ENCODE measurements at regions not wholly inside any gene's neighbourhood (a gene's known extent, or its start where the extent isn't known, plus 50 kb on each side); places are given as distances from the start of the nearest gene placed in this dataset.

DNA sequence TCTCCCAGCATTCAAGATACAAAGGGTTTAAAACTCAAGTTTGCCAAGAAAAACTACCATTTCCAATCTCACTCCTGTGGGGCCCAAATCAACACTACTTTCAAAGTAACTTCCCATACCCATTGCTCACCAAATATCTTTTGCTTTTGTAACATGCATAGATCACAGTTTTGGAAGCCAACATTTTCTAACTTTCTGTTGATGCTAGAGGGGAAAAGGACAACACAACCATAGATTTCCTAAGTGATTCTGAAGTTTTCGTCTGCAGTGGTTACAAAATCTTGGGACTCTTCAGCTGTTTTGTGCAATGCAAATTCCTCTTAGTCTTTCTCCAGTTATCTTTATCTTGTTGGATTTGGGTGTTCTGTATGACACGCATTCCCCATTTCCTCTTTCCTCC lies 94.1 kb upstream of the PAPPA start:
- Histone ChIP-seq H3K4me3 (ENCODE audit: low read length) (no peak overlapping the region), H3K9me3 (ENCODE audit: control insufficient read depth, low read length) (no peaks in the 10 kb centered on the region), H3K9ac (ENCODE audit: low read length) (peak overlapping the region; percentile 9), H3K36me3 (ENCODE audit: control insufficient read depth, insufficient read depth, low read length, severe bottlenecking) (no peaks in the 10 kb centered on the region), H3K4me1 (ENCODE audit: control insufficient read depth, insufficient read depth, low read length) (peaks cover 20% of the 10 kb centered on the region), H3K27me3 (replicated peaks; ENCODE audit: control insufficient read depth, insufficient read depth, low read length) (no peaks in the 10 kb centered on the region)
- peak; percentile 75 for DNase-seq (ENCODE audit: low read depth)

DNA sequence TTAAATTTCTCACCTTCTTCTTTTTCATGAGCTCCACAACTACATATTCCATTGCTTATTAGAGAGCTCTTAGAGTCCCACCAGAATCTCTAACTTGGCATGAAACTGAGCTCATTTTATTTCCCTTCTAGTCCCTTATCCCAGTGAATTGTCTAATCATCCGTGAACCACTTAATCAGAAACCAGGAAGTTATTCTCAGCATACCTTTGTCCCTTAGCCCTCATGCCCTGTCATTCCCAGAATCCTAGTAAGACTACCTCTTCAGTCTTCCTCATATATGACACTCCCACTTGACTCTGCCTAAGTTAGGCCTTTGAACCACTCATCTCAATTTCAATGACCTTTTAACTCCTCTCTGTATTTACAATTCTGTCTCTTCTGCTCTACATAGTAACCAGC lies 93.0 kb upstream of the PAPPA start:
- no peaks in the 10 kb centered on the region for H3K9me3 ChIP-seq (ENCODE audit: control insufficient read depth, low read length)
- H3K4me3 ChIP-seq (ENCODE audit: low read length), result no peak overlapping the region
- H3K27me3 ChIP-seq (replicated peaks; ENCODE audit: control insufficient read depth, insufficient read depth, low read length), result no peaks in the 10 kb centered on the region
- H3K9ac ChIP-seq (ENCODE audit: low read length), result no peak overlapping the region
- peaks cover 20% of the 10 kb centered on the region for H3K4me1 ChIP-seq (ENCODE audit: control insufficient read depth, insufficient read depth, low read length)
- H3K36me3 ChIP-seq (ENCODE audit: control insufficient read depth, insufficient read depth, low read length, severe bottlenecking), result no peaks in the 10 kb centered on the region
- DNase-seq (ENCODE audit: low read depth), result no peak

DNA sequence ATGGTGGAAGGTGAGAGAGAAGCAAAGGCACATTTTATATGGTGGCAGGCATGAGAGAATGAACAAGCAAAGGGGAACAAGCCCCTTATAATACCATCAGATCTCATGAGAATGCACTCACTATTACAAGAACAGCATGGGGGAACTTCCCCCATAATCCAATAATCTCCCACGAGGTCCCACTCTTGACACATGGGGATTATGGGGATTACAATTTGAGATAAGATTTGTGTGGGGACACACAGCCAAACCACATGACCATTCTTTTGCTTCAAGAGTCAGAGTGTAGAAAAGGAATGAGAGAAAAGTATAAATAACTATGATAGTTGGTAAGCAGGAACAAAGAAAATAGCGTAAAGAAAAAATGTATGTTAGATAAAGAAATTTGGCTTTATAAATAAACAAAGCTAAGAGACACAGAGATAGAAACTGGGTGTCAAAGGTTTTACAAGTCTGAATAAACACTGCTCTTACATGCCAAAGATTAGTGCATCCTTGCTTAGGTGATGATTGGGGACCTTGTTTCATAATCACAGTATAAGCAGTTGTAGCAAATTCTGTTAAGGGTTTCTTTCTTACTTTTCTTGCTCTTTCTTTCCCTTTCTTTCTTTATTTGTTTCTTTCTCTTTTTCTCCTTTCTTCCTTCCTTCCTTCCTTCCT lies 91.9 kb upstream of the PAPPA start:
- no peak overlapping the region for H3K4me3 ChIP-seq (ENCODE audit: low read length)
- no peak overlapping the region for H3K9ac ChIP-seq (ENCODE audit: low read length)
- peaks cover 20% of the 10 kb centered on the region for H3K4me1 ChIP-seq (ENCODE audit: control insufficient read depth, insufficient read depth, low read length)
- DNase-seq (ENCODE audit: low read depth), result no peak
- no peaks in the 10 kb centered on the region for H3K9me3 ChIP-seq (ENCODE audit: control insufficient read depth, low read length)
- no peaks in the 10 kb centered on the region for H3K36me3 ChIP-seq (ENCODE audit: control insufficient read depth, insufficient read depth, low read length, severe bottlenecking)
- H3K27me3 ChIP-seq (replicated peaks; ENCODE audit: control insufficient read depth, insufficient read depth, low read length), result no peaks in the 10 kb centered on the region

DNA sequence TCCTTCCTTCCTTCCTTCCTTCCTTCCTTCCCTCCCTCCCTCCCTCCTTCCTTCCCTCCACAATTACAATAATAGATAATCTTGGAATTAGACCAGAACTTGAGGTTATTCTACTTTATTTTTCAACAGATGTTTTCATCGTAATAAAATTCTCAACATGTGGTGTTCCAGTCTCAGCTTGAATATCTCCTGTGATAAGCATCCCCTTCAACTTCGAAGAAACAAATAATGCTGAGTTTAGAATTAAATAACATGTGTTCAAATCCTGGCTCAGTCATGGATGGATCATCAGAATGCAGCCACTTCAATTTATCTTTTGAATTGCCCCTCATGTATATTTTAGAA lies 91.4 kb upstream of the PAPPA start:
- peaks cover 20% of the 10 kb centered on the region for H3K4me1 ChIP-seq (ENCODE audit: control insufficient read depth, insufficient read depth, low read length)
- no peak for DNase-seq (ENCODE audit: low read depth)
- H3K27me3 ChIP-seq (replicated peaks; ENCODE audit: control insufficient read depth, insufficient read depth, low read length), result no peaks in the 10 kb centered on the region
- no peaks in the 10 kb centered on the region for H3K36me3 ChIP-seq (ENCODE audit: control insufficient read depth, insufficient read depth, low read length, severe bottlenecking)
- no peaks in the 10 kb centered on the region for H3K9me3 ChIP-seq (ENCODE audit: control insufficient read depth, low read length)
- no peak overlapping the region for H3K4me3 ChIP-seq (ENCODE audit: low read length)
- no peak overlapping the region for H3K9ac ChIP-seq (ENCODE audit: low read length)

DNA sequence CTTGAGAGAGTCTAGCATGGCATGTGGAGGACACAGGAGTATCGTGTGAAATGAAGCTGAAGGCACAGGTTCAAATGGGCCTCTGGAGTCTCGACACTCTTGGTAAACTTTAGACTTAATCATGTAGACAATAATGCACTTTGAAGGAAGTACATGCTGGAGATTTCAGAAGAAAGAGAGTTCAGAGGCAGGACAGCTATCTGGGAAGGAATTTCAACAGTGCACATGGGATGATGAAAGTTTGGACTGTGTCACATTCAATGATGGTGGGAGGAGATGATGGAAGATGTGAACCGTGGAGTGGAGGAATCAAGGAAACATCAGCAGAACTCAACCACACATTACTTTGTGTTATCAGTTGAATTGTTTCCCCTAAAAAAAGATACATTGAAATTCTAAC lies 88.6 kb upstream of the PAPPA start:
- Histone ChIP-seq H3K9ac (ENCODE audit: low read length) (no peak overlapping the region), H3K9me3 (ENCODE audit: control insufficient read depth, low read length) (no peaks in the 10 kb centered on the region), H3K36me3 (ENCODE audit: control insufficient read depth, insufficient read depth, low read length, severe bottlenecking) (no peaks in the 10 kb centered on the region), H3K4me1 (ENCODE audit: control insufficient read depth, insufficient read depth, low read length) (peaks cover 16% of the 10 kb centered on the region), H3K4me3 (ENCODE audit: low read length) (no peak overlapping the region), H3K27me3 (replicated peaks; ENCODE audit: control insufficient read depth, insufficient read depth, low read length) (no peaks in the 10 kb centered on the region)
- peak; percentile 79 for DNase-seq (ENCODE audit: low read depth)

DNA sequence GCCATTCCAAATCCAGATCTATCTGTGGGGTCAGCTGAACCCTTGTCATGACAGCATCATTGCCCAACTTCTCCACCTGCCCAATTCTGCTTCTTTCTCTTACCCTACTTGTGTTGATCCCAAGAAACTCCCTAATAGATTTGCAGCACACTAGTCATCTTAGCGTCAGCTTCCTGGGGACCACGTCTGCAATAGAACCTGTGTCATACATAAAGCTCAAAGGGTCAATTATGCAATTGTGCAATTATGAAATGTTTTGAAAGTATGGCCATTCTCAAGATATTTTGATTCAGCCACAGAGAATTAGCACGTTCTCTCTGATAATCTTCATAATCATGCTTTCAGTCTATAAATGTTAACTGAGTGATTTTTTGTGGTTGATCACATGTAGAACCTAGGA lies 87.4 kb upstream of the PAPPA start:
- peaks cover 26% of the 10 kb centered on the region for H3K4me1 ChIP-seq (ENCODE audit: control insufficient read depth, insufficient read depth, low read length)
- DNase-seq (ENCODE audit: low read depth), result no peak
- H3K9me3 ChIP-seq (ENCODE audit: control insufficient read depth, low read length), result no peaks in the 10 kb centered on the region
- no peaks in the 10 kb centered on the region for H3K36me3 ChIP-seq (ENCODE audit: control insufficient read depth, insufficient read depth, low read length, severe bottlenecking)
- H3K27me3 ChIP-seq (replicated peaks; ENCODE audit: control insufficient read depth, insufficient read depth, low read length), result no peaks in the 10 kb centered on the region
- no peak overlapping the region for H3K9ac ChIP-seq (ENCODE audit: low read length)
- H3K4me3 ChIP-seq (ENCODE audit: low read length), result no peak overlapping the region

DNA sequence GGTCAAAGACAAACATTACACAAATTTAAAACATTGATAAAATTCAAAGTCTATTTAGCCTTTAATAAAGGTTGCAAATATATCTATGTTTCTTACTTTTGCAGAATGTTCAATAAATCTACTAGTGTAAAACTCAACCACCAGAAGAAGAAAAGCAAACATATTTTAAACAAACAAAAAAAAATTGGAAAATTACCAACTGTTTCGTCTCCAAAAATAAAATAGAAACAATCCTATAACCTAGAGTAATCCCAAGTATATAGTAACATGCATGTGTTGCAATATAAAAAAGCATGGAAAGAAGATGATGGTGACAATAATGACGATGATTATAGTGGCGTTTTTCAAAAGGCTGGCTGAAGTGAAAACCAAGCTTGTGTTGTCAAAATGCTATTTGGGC lies 86.0 kb upstream of the PAPPA start:
- H3K9me3 ChIP-seq (ENCODE audit: control insufficient read depth, low read length), result no peaks in the 10 kb centered on the region
- no peak overlapping the region for H3K4me3 ChIP-seq (ENCODE audit: low read length)
- H3K27me3 ChIP-seq (replicated peaks; ENCODE audit: control insufficient read depth, insufficient read depth, low read length), result no peaks in the 10 kb centered on the region
- no peaks in the 10 kb centered on the region for H3K36me3 ChIP-seq (ENCODE audit: control insufficient read depth, insufficient read depth, low read length, severe bottlenecking)
- H3K9ac ChIP-seq (ENCODE audit: low read length), result no peak overlapping the region
- H3K4me1 ChIP-seq (ENCODE audit: control insufficient read depth, insufficient read depth, low read length), result peaks cover 27% of the 10 kb centered on the region
- DNase-seq (ENCODE audit: low read depth), result no peak

DNA sequence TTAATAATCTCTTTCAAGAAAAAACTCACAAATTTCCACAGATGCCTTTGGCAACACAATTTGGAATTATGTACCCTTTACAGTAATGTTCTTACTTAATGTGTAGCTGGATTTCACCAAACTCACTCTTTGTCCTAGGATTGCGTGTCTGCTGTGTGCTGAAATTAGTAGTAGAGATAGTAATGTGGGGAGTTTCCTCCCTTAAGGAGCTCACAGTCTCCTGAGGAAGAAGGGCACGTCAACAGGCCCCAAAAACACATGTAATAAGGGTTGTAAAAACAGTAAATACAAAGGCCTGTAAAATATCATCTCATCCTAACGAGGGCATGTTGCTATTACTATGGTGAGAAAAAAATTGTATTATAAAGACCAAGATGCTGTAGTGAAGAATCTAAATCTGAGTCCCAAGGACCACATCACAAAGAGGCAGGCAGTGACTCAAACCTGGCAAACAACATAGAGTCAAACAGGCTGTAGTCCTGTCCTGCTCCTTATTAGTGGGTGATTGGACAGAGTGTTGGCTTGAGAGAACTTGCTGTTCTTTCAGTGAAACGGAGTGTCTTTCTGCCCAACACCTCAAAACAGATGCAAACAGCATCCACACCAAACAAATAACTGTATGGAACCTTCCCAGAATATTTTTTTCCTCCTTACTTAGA lies 83.2 kb upstream of the PAPPA start:
- no peak for DNase-seq (ENCODE audit: low read depth)
- no peak overlapping the region for H3K4me3 ChIP-seq (ENCODE audit: low read length)
- no peaks in the 10 kb centered on the region for H3K27me3 ChIP-seq (replicated peaks; ENCODE audit: control insufficient read depth, insufficient read depth, low read length)
- H3K36me3 ChIP-seq (ENCODE audit: control insufficient read depth, insufficient read depth, low read length, severe bottlenecking), result no peaks in the 10 kb centered on the region
- H3K9me3 ChIP-seq (ENCODE audit: control insufficient read depth, low read length), result no peaks in the 10 kb centered on the region
- H3K4me1 ChIP-seq (ENCODE audit: control insufficient read depth, insufficient read depth, low read length), result peaks cover 46% of the 10 kb centered on the region
- H3K9ac ChIP-seq (ENCODE audit: low read length), result no peak overlapping the region

DNA sequence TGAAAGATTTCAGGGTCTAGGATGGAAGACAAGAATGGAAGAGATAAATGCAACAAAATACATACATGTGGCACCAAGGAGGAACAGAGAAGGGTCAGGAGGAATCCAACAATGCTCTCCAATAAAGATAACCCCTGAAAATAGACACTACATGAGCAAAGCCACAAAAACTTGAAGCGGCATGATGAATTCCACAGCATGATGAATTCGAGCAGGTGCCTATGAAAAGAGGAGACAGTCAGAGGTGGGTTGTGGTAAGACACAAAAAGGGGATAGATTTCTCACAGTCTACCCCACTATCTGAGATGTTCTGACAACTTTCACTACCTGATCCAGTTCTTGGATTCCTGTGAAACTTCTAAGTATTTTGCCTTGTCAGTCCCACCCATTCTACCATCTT lies 81.5 kb upstream of the PAPPA start:
- H3K36me3 ChIP-seq (ENCODE audit: control insufficient read depth, insufficient read depth, low read length, severe bottlenecking), result no peaks in the 10 kb centered on the region
- H3K4me3 ChIP-seq (ENCODE audit: low read length), result no peak overlapping the region
- no peak for DNase-seq (ENCODE audit: low read depth)
- H3K4me1 ChIP-seq (ENCODE audit: control insufficient read depth, insufficient read depth, low read length), result peaks cover 48% of the 10 kb centered on the region
- H3K9me3 ChIP-seq (ENCODE audit: control insufficient read depth, low read length), result no peaks in the 10 kb centered on the region
- H3K27me3 ChIP-seq (replicated peaks; ENCODE audit: control insufficient read depth, insufficient read depth, low read length), result no peaks in the 10 kb centered on the region
- H3K9ac ChIP-seq (ENCODE audit: low read length), result no peak overlapping the region

DNA sequence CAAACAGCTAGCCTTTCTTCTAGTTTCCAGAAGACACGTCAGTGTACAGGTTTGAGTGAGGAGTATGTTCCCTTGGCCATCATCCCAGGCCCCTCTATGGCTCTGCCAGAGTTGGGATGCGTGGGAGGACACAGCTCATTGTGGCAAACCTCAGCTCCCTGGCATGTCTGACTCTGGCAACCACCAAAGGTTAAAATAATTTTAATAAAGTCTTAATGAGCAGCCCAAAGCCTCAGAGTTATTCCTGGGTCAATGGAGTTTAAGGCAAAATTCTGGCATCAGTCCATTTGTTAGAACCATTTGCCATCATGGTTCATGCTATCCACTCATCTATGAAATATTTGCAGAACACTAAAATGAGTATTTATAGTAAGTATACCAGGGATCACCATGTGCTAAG lies 79.8 kb upstream of the PAPPA start:
- no peak overlapping the region for H3K9ac ChIP-seq (ENCODE audit: low read length)
- no peak overlapping the region for H3K4me3 ChIP-seq (ENCODE audit: low read length)
- no peaks in the 10 kb centered on the region for H3K27me3 ChIP-seq (replicated peaks; ENCODE audit: control insufficient read depth, insufficient read depth, low read length)
- no peak for DNase-seq (ENCODE audit: low read depth)
- no peaks in the 10 kb centered on the region for H3K9me3 ChIP-seq (ENCODE audit: control insufficient read depth, low read length)
- H3K36me3 ChIP-seq (ENCODE audit: control insufficient read depth, insufficient read depth, low read length, severe bottlenecking), result no peaks in the 10 kb centered on the region
- peaks cover 37% of the 10 kb centered on the region for H3K4me1 ChIP-seq (ENCODE audit: control insufficient read depth, insufficient read depth, low read length)

DNA sequence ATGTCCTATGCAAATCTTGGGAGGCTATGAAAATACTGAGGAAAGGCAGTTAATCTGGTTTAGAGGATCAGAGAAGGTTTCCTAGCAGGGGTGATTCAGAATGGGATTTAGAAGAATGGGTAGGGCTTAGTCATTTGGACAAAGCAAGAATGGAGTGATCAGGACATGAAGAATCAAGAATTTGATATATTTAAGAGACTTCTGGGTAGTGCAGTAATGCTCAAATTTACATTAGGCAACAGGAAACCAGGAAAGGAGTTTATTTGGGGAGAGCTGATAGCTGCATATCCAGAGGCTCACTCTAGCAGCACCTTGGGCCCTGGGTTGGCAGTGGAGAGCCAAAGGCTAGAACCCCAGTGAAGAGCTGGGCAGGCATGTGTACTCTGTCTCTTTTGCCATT lies 78.9 kb upstream of the PAPPA start:
- Histone ChIP-seq H3K4me3 (ENCODE audit: low read length) (no peak overlapping the region), H3K36me3 (ENCODE audit: control insufficient read depth, insufficient read depth, low read length, severe bottlenecking) (no peaks in the 10 kb centered on the region), H3K27me3 (replicated peaks; ENCODE audit: control insufficient read depth, insufficient read depth, low read length) (no peaks in the 10 kb centered on the region), H3K9me3 (ENCODE audit: control insufficient read depth, low read length) (no peaks in the 10 kb centered on the region), H3K4me1 (ENCODE audit: control insufficient read depth, insufficient read depth, low read length) (peaks cover 37% of the 10 kb centered on the region), H3K9ac (ENCODE audit: low read length) (no peak overlapping the region)
- DNase-seq (ENCODE audit: low read depth), result peak; percentile 31

DNA sequence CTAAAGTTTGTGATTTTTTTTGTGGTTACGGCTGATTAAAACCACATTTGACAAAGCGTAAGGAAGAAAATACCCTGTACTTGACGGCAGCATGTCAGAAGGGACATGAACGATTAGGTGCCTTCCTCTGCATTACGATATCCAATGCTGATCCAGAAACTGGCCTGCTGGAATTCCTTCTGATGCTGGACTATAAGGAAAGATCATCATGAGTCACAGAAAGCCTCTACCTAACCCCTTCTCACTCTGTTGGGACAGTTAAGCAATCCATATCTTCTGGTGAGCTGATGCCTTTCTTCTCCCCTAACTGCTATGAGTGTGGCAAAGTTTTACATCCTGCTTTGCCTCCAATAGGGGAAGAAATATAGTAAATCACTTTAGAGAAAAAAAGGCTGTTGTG lies 78.4 kb upstream of the PAPPA start:
- Histone ChIP-seq H3K4me3 (ENCODE audit: low read length) (no peak overlapping the region), H3K27me3 (replicated peaks; ENCODE audit: control insufficient read depth, insufficient read depth, low read length) (no peaks in the 10 kb centered on the region), H3K4me1 (ENCODE audit: control insufficient read depth, insufficient read depth, low read length) (peaks cover 33% of the 10 kb centered on the region), H3K9me3 (ENCODE audit: control insufficient read depth, low read length) (no peaks in the 10 kb centered on the region), H3K36me3 (ENCODE audit: control insufficient read depth, insufficient read depth, low read length, severe bottlenecking) (no peaks in the 10 kb centered on the region), H3K9ac (ENCODE audit: low read length) (no peak overlapping the region)
- DNase-seq (ENCODE audit: low read depth), result peak; percentile 75
